Skeletal muscle tissue (tissue), 3 donors: ENCODE measurements at regions not wholly inside any gene's neighbourhood (a gene's known extent, or its start where the extent isn't known, plus 50 kb on each side); places are given as distances from the start of the nearest gene placed in this dataset.

Experiments used
- H3K27ac ChIP-seq: one replicate; pipeline ENCODE4 v1.7.0; 2013; ENCODE audit warnings: mild to moderate bottlenecking, low read depth, low read length, inconsistent platforms
- H3K27me3 ChIP-seq, 3 donors: one replicate each; pipeline ENCODE4 v1.7.0; 2013; ENCODE audit warnings: low read length in 3 of 3; ENCODE audit not compliant: control insufficient read depth in 3 of 3, insufficient read depth in 3 of 3
- H3K36me3 ChIP-seq, 3 donors: one replicate each; pipeline ENCODE4 v1.7.0; 2013; ENCODE audit warnings: low read length in 3 of 3; ENCODE audit not compliant: control insufficient read depth in 3 of 3, insufficient read depth in 3 of 3
- H3K4me1 ChIP-seq, 3 donors: one replicate each; pipeline ENCODE4 v1.7.0; 2013; ENCODE audit warnings: low read length in 3 of 3, mild to moderate bottlenecking in 3 of 3; ENCODE audit not compliant: control insufficient read depth in 3 of 3, insufficient read depth in 3 of 3
- H3K4me3 ChIP-seq, 3 donors: one replicate each; pipeline ENCODE4 v1.7.0; 2013; ENCODE audit warnings: low read length in 3 of 3
- H3K9ac ChIP-seq, 3 donors: one replicate each; pipeline ENCODE4 v1.7.0; 2013; ENCODE audit warnings: low read length in 3 of 3, mild to moderate bottlenecking in 3 of 3, moderate library complexity in 2 of 3, low read depth in 1 of 3
- H3K9me3 ChIP-seq, 3 donors: one replicate each; pipeline ENCODE4 v1.7.0; 2013; ENCODE audit warnings: low read length in 3 of 3; ENCODE audit not compliant: control insufficient read depth in 3 of 3
- donor health status: Osteomylitis.

GRCh38 chr14:22699801-22700564 lies 55.8 kb upstream of the OR6J1 start:
- no peak overlapping the region for H3K27ac ChIP-seq
- no peaks in the 10 kb centered on the region for H3K4me1 ChIP-seq
- no peak overlapping the region for H3K9ac ChIP-seq
- H3K4me3 ChIP-seq: no peak overlapping the region
- no peaks in the 10 kb centered on the region for H3K36me3 ChIP-seq
- H3K27me3 ChIP-seq: peaks cover 0 to 10% (median 3%) of the 10 kb centered on the region in 3 donors
- H3K9me3 ChIP-seq: no peaks in the 10 kb centered on the region

DNA sequence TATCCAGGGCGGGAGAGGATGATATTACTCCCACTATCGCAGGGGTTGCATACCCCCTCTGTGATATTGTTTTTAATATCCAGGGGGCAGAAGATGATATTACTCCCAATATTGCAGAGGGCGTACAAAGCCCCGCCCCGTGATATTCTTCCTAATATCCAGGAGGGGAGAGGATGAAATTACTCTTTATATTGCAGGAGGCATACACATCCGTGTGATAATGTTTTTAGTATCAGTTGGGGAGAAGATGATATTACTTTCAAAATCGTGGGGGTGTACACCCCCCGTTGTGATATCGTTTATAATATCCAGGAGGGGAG lies 52.9 kb upstream of the OXA1L start:
- peaks cover 9 to 40% (median 17%) of the 10 kb centered on the region in 3 donors for H3K27me3 ChIP-seq
- H3K27ac ChIP-seq: no peak overlapping the region
- no peak overlapping the region for H3K9ac ChIP-seq
- peaks cover 0 to 3% (median 0%) of the 10 kb centered on the region in 3 donors for H3K4me1 ChIP-seq
- no peaks in the 10 kb centered on the region for H3K36me3 ChIP-seq
- H3K9me3 ChIP-seq: no peaks in the 10 kb centered on the region
- H3K4me3 ChIP-seq: peak overlapping the region in 1 of 3 donors; percentile 36

DNA sequence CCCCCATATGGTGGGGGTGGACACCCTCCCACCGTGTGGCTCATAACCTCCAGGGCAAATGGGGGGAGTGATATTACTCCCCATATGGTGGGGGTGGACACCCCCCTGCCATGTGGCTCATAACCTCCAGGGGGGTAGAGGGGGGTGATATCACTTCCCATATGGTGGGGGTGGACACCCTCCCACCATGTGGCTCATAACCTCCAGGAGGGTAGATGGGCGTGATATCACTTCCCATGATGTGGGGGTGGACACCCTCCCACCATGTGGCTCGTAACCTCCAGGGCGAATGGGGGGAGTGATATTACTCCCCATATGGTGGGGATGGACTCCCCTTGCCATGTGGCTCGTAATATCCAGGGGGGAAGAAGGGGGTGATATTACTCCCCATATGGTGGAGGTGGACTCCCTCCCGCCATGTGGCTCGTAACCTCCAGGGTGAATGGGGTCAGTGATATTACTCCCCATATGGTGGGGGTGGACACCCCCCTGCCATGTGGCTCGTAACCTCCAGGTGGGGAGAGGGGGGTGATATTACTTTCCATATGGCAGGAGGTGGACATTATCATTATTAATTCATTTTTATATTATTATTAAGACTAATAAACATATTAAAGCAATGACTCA lies 51.2 kb upstream of the OXA1L start:
- no peak overlapping the region for H3K4me3 ChIP-seq
- peaks cover 0 to 3% (median 0%) of the 10 kb centered on the region in 3 donors for H3K4me1 ChIP-seq
- no peak overlapping the region for H3K9ac ChIP-seq
- H3K27me3 ChIP-seq: peaks cover 3 to 29% (median 6%) of the 10 kb centered on the region in 3 donors
- no peak overlapping the region for H3K27ac ChIP-seq
- no peaks in the 10 kb centered on the region for H3K36me3 ChIP-seq
- no peaks in the 10 kb centered on the region for H3K9me3 ChIP-seq

- no peak overlapping the region for H3K4me3 ChIP-seq
- H3K4me1 ChIP-seq: peaks cover 0 to 3% (median 0%) of the 10 kb centered on the region in 3 donors
- no peak overlapping the region for H3K27ac ChIP-seq
- peaks cover 0 to 23% (median 6%) of the 10 kb centered on the region in 3 donors for H3K27me3 ChIP-seq
- H3K36me3 ChIP-seq: no peaks in the 10 kb centered on the region
- H3K9me3 ChIP-seq: no peaks in the 10 kb centered on the region
- no peak overlapping the region for H3K9ac ChIP-seq
Observed at GRCh38 chr14:22715890-22716289, 50.6 kb upstream of the OXA1L start.
